H4 (cell line): ENCODE measurements at regions not wholly inside any gene's neighbourhood (a gene's known extent, or its start where the extent isn't known, plus 50 kb on each side); places are given as distances from the start of the nearest gene placed in this dataset.
"Not testable (repeated sequence)": the region's sequence is repeated elsewhere in the genome, so short reads cannot be mapped to it uniquely, and the experiment has no call there.

ENCODE experiments used
- DNase-seq: peaks from one replicate; pipeline ENCODE4 v3.0.0-alpha.2; 2015; ENCODE audit warnings: low spot score

- no peak for DNase-seq
Measured at GRCh38 chr3:106447723-106448301, 579.0 kb upstream of the CBLB start.

DNA sequence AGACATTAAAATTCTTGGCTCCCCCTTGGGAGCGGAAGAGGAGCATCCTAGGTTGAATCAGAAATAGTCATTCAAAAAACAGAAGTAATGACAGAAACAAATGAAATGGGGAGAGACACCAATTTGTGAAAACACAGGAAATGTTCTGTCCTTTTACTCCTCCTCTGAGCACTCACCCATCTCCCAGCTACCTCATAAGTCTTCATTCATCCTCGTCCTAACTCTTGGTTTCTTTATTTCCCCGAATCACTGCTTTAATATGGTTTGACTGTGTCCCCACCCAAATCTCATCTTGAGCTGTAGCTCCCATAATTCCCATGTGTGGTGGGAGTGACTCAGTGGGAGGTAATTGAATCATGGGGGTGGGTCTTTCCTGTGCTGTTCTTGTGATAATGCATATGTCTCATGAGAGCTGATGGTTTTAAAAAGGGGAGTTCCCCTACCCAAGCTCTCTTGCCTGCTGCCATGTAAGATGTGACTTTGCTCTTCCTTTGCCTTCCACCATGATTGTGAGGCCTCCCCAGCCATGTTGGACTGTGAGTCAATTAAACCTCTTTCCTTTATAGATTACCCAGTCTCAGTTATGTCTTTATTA, 579.7 kb upstream of the CBLB start:
- not testable (repeated sequence) for DNase-seq

- DNase-seq = no peak
Measured at GRCh38 chr3:106452096-106452495, 583.3 kb upstream of the CBLB start.

GRCh38 chr3:106454497-106454896, 585.7 kb upstream of the CBLB start:
- no peak for DNase-seq

DNA sequence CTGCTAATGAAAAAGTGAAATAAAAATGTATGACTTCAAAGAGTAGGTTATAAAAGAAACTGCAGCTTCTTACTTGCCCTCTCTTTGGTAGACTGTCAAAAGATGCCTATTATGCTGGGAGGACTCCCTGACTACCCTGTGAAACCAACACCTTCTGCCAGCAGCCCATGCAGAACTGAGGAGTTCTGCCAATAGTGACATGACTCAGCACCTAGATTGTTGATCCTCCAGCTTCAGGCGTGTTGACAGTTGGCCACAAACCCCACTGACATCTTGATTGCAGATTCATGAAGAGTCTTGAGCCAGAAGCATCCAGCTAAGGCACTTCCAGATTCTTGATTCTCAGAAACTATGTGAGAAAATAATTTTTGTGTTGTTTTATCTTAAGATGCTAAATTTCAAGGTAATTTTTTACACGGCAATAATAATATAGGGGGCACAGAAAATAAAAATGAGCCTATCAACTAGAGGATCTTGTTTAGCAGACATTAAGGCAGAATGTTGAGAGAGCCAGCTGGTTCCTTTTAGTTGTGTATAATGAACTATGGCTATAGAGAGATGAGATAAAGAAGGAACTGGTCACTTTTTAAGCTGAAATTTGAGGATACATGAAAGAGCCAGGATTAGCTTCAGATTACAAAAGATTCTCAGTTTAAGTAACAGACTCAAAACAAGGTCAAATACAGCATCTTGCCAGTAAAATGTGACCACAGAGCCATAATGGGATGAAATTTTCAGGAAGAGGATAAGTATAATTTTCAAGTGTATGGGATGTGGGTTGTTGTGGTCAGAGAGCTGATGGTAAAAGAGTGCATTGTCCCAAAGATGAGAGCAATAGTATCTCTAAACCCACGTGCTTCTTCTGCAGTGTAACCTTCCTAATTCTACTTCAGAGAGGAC, 588.7 kb upstream of the CBLB start:
- DNase-seq = peak; percentile 92

DNA sequence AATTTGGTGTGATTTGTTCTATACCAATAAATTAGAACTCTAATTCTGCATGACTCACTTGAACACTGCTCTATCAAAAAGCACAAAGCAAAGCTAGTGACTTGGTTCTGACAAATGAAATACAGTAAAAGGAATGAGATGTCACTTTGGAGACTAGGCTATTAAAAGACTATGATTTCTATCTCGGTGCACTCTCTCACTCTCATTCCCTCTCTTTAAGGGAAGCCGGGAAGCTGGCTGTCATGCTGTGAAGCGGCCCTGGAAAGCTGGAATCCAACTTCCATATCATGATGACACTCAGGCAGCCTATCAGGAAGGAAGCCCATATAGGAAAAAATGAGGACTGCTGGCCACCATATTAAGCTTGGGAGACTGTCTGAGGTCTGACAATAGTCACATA, 590.1 kb upstream of the CBLB start:
- no peak for DNase-seq

GRCh38 chr3:106466881-106467280, 598.1 kb upstream of the CBLB start:
- no peak for DNase-seq

GRCh38 chr3:106473576-106474475, 605.0 kb upstream of the CBLB start:
- no peak for DNase-seq

DNA sequence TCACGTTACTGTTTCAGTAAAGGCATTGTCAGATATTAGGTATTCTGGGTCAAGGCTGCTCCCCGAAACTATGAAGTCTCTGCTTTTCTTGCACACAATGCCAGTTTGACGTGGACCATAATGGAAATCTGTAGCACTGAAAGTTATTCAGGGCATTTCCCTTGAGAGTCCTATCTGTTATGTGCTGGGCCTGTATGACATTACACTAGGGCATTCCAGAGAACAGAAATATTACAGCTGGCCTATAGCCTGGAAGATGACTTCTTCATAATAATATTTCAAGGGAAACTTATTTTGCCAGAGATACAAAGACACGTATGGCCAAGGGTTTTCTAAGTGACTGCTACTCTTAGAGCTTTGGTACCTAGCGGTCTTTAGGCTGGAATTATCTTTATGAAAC, 613.6 kb upstream of the CBLB start:
- no peak for DNase-seq

GRCh38 chr3:106485217-106485616, 616.4 kb upstream of the CBLB start:
- DNase-seq = no peak

DNA sequence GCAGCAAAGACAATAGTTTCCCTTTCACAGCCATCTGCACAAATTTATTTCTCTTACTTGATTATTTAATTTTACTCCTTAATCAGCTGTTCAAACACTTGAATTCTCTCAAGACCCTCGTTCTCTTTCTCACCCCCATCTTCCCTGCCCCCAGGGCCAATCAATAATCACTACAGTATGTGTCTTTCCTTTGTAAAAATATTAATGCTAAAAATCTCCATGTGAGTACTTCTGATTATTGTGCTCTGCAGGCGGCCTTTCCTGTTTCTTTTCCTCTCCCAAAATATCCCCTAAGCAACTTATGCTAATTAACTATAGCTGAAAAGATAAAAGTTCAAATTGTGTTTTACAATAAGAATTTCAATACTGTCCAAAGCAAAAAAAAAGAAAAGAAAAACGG, 617.0 kb upstream of the CBLB start:
- no peak for DNase-seq

- DNase-seq = not testable (repeated sequence)
Measured at GRCh38 chr3:106486945-106487639, 618.3 kb upstream of the CBLB start.

DNA sequence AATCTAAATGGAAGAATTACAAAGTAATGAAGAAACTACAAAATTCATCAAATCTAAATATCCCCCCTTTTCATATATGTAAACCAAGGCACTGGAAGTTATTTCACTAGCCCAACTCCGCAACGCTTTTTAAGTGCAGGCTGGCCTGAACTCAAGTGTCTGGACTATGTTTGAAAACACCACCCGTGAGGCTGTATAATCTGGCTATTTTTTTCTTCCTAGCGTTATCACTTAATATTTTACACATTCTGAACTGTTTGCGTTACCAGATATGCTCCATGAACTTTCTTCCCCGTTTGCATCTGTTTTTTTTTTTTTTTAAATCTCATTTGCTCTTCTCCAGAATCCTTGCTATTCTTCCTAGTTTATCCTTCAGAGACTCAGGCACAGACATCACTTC, 619.5 kb upstream of the CBLB start:
- DNase-seq = no peak

DNA sequence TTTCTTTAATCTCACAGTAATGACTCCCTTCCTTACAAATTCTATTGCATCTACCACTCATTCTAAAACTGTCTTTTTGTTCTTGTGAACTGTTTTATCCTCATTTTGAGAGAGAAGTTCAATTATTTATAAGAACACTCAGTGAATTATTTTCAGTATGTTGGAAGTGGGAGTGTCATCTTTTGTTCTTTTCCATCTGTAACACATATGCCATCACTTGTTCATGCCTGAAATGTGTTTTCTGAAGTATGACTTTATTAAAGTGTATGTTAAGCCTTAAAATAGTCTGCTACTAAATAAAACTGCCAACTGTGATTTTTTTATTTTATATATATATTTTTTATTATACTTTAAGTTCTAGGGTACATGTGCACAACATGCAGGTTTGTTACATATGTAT, 623.0 kb upstream of the CBLB start:
- DNase-seq = no peak

DNA sequence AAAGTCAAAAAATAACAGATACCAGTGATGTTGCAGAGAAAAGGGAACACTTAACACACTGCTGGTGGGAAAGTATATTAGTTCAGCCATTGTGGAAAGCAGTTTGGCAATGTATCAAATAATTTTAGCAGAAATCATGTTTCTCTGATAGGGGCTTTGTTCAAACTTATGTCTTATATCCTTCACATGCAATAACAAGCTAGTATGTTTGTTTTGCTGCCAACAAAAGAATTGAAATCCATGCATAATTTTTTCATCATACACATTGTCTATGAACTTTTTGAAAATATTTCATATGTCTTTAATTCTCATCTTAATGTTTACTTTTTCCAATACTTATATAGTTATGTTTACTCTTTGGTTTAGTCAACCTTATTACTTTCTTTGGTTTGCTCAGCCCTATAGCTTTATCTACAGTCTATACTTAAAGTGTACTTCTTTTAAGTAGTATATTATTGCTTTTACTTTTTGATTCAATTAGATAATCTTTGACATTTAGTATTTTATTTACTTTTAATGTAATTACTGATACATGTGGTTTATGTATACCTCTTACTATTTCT, 639.6 kb upstream of the CBLB start:
- no peak for DNase-seq

DNA sequence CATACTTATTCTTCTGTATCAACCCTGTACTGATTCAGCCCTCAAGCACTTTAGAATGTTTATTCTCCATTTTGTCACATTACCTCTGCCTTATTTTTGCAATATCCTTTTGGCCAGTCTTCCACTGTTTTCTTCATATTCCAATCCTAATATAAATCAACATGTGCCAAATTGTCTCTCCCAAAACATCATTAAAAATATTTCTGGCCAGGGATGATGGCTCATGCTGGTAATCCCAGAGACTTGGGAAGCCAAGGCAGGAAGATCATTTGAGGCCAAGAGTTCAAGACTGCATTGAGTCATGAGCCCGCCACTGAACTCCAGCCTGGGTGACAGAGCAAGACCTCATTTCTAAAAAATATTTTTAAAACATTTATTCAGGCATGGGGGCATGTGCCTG, 641.4 kb upstream of the CBLB start:
- no peak for DNase-seq

- no peak for DNase-seq
Measured at GRCh38 chr3:106512846-106513245, 644.0 kb upstream of the CBLB start.

- no peak for DNase-seq
Measured at GRCh38 chr3:106514431-106514830, 645.6 kb upstream of the CBLB start.

- DNase-seq = no peak
Measured at GRCh38 chr3:106518516-106518915, 649.7 kb upstream of the CBLB start.

DNA sequence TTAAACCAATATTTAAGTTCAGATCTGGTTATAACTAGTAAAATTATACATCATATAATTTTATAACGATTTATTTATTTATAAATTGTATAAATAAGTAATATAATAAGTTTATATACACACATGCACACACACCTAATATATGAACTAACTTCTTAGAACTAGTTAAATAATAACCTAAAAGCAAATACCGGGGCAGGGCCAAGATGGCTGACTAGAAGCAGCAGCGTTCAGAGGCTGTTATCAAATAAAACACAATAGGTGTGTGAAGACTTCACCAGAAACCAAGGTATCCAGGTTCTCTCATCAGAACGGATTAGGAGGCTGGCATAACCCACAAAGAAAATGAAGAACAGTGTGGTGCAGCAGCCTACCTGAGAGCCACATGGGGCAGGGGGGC, 653.6 kb upstream of the CBLB start:
- no peak for DNase-seq

- no peak for DNase-seq
Measured at GRCh38 chr3:106528932-106529331, 660.1 kb upstream of the CBLB start.
